ENCODE measurements at regions not wholly inside any gene's neighbourhood (a gene's known extent, or its start where the extent isn't known, plus 50 kb on each side); places are given as distances from the start of the nearest gene placed in this dataset.

DNA sequence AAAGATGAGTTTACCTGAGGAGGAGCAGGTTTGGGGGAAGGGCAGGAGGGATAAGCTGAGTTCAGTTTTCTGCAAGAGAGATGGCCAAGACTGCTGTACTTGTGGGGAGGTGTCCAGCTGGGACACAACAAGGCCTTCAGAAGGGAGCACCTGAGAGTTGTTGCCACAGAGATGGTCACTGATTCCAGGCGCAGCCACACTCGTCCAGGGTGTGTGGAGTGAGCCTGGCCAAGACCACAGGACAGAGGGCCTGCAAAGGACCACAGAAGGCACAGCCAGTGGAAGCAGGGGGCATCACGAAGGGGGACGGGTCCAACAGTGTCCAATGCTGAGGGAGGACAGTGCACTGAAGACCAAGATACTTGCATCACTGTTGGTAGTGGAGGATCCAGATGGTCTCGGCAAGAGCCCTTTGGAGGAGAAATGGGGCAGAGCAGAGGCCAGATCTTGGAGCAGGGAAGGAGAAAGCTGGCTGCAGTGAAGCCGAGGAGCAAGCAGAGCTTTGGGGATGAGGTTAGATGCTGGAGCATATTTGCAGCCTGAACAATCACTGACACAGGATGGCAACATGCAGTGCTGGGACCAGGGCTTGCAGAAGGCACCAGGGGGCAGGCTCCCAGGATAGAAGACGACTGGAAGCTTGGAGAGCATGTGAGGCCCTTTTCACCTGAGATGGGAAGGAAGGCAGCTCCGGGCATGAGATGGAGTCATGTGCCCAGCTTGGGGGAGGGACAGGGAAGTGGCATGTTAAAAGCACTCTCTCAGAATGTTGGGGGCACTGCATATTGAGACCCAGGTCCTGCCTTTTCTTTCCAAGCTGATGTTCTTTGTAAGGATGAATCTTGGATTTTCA is 214.0 kb downstream of the CYP26B1 start:
- no peaks in the 10 kb centered on the region for H3K36me3 ChIP-seq (ENCODE audit: low read depth)
- no peaks in the 10 kb centered on the region for H3K9me3 ChIP-seq
- ATAC-seq (peak; percentile 25), DNase-seq (no peak)
- peaks cover 9% of the 10 kb centered on the region for H3K4me1 ChIP-seq (ENCODE audit: low read depth)
- no peak overlapping the region for H3K4me3 ChIP-seq
- intact Hi-C loops (cut with DNase I, micrococcal nuclease), result no loop called here
- TF ChIP-seq, protein P1, sequence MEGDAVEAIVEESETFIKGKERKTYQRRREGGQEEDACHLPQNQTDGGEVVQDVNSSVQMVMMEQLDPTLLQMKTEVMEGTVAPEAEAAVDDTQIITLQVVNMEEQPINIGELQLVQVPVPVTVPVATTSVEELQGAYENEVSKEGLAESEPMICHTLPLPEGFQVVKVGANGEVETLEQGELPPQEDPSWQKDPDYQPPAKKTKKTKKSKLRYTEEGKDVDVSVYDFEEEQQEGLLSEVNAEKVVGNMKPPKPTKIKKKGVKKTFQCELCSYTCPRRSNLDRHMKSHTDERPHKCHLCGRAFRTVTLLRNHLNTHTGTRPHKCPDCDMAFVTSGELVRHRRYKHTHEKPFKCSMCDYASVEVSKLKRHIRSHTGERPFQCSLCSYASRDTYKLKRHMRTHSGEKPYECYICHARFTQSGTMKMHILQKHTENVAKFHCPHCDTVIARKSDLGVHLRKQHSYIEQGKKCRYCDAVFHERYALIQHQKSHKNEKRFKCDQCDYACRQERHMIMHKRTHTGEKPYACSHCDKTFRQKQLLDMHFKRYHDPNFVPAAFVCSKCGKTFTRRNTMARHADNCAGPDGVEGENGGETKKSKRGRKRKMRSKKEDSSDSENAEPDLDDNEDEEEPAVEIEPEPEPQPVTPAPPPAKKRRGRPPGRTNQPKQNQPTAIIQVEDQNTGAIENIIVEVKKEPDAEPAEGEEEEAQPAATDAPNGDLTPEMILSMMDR (IDR thresholded peaks at IDR 0.05), result no peak

DNA sequence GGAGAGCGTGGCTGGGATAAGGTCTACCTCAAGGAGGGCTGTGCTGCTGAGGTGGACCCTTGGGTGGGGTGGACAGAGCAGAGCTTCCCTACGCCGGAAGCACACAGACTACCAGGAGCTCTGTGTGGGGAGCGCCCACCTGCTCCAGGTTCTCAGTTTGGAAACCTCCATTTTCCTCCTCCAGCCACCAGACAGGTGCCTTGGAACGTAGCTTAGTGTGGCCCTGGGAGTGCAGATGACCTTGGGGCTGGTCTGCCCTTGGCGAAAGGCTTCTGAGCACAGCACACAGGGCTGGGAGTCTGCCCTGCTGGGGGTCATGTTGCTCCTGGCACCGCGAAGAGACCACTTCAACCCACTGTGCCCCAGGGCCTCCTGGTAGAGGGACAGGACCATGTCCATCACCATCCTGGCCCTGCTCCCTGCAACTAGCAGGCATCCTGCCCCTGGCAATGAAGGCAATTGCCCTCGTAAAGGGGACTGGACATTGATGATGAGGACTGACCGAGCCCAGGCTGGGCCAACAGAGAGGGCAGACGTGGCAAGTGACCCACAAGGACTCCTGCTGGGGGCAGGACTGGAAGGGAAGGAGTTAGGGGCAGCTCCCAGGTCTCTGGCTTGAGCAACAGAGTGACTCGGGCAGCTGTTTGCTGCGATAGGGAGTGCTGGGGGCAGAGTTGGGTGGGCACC is 214.7 kb downstream of the CYP26B1 start:
- DNase-seq, result no peak
- Histone ChIP-seq H3K36me3 (ENCODE audit: low read depth) (no peaks in the 10 kb centered on the region), H3K4me1 (ENCODE audit: low read depth) (peaks cover 9% of the 10 kb centered on the region), H3K9me3 (no peaks in the 10 kb centered on the region), H3K4me3 (no peak overlapping the region)
- intact Hi-C loops (cut with DNase I, micrococcal nuclease), result no loop called here
- ATAC-seq, result no peak
- TF ChIP-seq, protein P1 (IDR thresholded peaks at IDR 0.05), result no peak

DNA sequence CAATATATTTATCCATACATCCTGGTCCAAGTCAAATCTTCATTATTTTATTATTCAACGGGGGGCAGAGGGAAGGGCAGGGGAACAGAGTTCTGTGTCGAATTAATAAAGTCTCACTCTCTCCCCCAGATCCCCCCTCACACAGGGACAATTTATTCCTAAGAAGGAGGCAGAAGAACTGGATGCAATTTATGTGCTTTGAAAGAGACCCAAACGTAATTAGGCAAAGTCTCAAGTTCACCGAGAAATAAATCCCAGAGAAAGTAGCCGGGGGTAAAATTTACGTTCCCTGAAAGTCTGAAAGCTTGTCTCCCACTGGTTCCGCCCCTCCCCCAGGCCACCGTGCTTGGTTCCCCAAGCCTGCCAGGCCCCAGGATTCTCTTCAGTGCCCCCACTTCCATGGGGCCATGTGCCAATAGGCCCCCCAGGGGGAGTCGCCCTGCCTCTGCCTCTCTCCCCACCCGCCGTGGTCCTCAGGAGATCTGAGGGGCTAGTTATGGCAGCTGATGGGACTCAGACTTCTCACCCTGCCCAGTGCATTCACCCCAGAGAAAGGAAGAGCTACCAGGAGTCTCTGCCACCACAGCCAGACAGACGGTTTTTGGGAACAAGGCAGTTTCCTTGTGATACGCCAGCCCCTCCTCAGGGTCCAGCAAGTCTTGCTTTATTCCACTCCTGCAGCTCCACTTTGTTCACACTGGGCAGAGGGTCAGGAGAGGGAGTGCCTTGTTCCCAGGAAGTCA is 215.5 kb downstream of the CYP26B1 start:
- ATAC-seq, result no peak
- H3K36me3 ChIP-seq (ENCODE audit: low read depth), result no peaks in the 10 kb centered on the region
- no peaks in the 10 kb centered on the region for H3K9me3 ChIP-seq
- no peak for DNase-seq
- intact Hi-C loops (cut with DNase I, micrococcal nuclease), result no loop called here
- TF ChIP-seq, protein P1 (IDR thresholded peaks at IDR 0.05), result no peak
- H3K4me1 ChIP-seq (ENCODE audit: low read depth), result peaks cover 9% of the 10 kb centered on the region
- no peak overlapping the region for H3K4me3 ChIP-seq

DNA sequence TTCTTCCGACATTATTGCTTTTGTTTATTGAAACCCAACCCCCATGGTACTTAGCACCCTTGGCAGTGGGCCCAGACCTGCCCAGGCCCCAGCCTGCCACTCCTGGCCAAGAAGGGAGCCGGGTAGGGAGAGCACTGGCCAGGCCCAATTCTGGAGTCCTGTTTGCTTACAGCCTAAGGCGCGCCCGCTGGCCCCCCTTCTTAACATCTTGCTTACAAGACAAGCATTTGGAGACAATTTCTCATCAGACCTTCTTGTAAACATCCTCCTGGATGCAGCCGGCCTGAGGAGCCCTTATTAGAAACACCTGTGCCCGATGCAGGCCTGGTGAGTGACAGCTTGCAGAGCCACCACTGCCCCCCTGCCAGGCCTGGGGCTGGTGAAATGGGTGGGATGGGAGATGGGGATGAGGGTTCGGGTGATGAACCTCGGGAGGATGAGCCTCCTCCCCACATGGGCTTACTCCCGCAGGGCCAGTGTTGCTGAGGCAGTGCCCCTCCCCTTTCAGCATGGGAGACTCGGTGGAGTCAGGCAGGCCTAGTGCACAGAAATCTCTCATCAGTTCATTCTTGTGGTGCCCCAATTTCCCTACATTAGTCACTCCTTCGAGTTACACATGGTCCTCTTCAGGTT is 217.5 kb downstream of the CYP26B1 start:
- Histone ChIP-seq H3K4me3 (no peak overlapping the region), H3K9me3 (no peaks in the 10 kb centered on the region), H3K36me3 (ENCODE audit: low read depth) (no peaks in the 10 kb centered on the region), H3K4me1 (ENCODE audit: low read depth) (peaks cover 9% of the 10 kb centered on the region)
- ATAC-seq (peak; percentile 54), DNase-seq (peak in 2 of 3 donors; percentile 61 to 72)
- TF ChIP-seq, protein P1 (IDR thresholded peaks at IDR 0.05), result no peak
- intact Hi-C loops (cut with DNase I, micrococcal nuclease), result no loop called here

DNA sequence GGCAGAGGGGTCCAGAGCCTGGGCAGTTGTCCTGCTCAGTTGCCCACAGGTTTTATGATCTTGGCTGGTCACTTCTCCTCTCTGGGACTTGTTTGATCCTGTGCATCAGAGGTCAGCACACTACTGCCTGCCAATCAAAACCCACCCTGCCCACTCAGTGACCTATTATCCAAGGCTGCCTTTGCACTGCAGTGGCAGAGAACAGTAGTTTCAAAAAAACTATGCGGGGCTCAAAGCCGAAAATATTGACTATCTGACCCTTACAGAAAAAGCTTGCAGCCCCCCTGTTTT is 218.2 kb downstream of the CYP26B1 start:
- intact Hi-C loops (cut with DNase I, micrococcal nuclease), result loop anchor here in 1 of 2 donors (5.0 kb wide), 1 partner anchor 223 kb away; no protein-coding TSS in a partner anchor
- no peaks in the 10 kb centered on the region for H3K36me3 ChIP-seq (ENCODE audit: low read depth)
- peaks cover 9% of the 10 kb centered on the region for H3K4me1 ChIP-seq (ENCODE audit: low read depth)
- H3K9me3 ChIP-seq, result no peaks in the 10 kb centered on the region
- TF ChIP-seq, protein P1 (IDR thresholded peaks at IDR 0.05), result no peak
- ATAC-seq (no peak), DNase-seq (no peak)
- no peak overlapping the region for H3K4me3 ChIP-seq

Data from mucosa of descending colon (tissue), 3 donors.